ENCODE measurements at regions not wholly inside any gene's neighbourhood (a gene's known extent, or its start where the extent isn't known, plus 50 kb on each side); places are given as distances from the start of the nearest gene placed in this dataset.
"Not testable (repeated sequence)": the region's sequence is repeated elsewhere in the genome, so short reads cannot be mapped to it uniquely, and the experiment has no call there.

- DNase-seq (ENCODE audit: low read depth, low spot score), result no peak
Observed at GRCh38 chr1:220942278-220942677, 63.0 kb downstream of the HLX start.

GRCh38 chr1:220942914-220943313, 63.7 kb downstream of the HLX start:
- DNase-seq (ENCODE audit: low read depth, low spot score), result not testable (repeated sequence)

- DNase-seq (ENCODE audit: low read depth, low spot score), result no peak
Observed at GRCh38 chr1:220943319-220943996, 64.2 kb downstream of the HLX start.

GRCh38 chr1:220950576-220950975, 71.3 kb downstream of the HLX start:
- no peak for DNase-seq (ENCODE audit: low read depth, low spot score)

GRCh38 chr1:220952961-220953643, 73.9 kb downstream of the HLX start:
- DNase-seq (ENCODE audit: low read depth, low spot score), result no peak

- DNase-seq (ENCODE audit: low read depth, low spot score), result no peak
Observed at GRCh38 chr1:220954321-220955075, 75.3 kb downstream of the HLX start.

GRCh38 chr1:220955116-220955515, 75.9 kb downstream of the HLX start:
- no peak for DNase-seq (ENCODE audit: low read depth, low spot score)

- DNase-seq (ENCODE audit: low read depth, low spot score), result no peak
Observed at GRCh38 chr1:220956501-220957232, 77.4 kb downstream of the HLX start.

- DNase-seq (ENCODE audit: low read depth, low spot score), result no peak
Observed at GRCh38 chr1:220957233-220957605, 78.0 kb downstream of the HLX start.

- no peak for DNase-seq (ENCODE audit: low read depth, low spot score)
Observed at GRCh38 chr1:220958234-220958633, 79.0 kb downstream of the HLX start.

- DNase-seq (ENCODE audit: low read depth, low spot score), result no peak
Observed at GRCh38 chr1:220962031-220962751, 82.9 kb downstream of the HLX start.

- DNase-seq (ENCODE audit: low read depth, low spot score), result no peak
Observed at GRCh38 chr1:220966041-220966440, 86.8 kb downstream of the HLX start.

- no peak for DNase-seq (ENCODE audit: low read depth, low spot score)
Observed at GRCh38 chr1:220966473-220966872, 87.2 kb downstream of the HLX start.

- no peak for DNase-seq (ENCODE audit: low read depth, low spot score)
Observed at GRCh38 chr1:220966881-220967611, 87.8 kb downstream of the HLX start.

GRCh38 chr1:220967911-220968310, 88.7 kb downstream of the HLX start:
- no peak for DNase-seq (ENCODE audit: low read depth, low spot score)

- not testable (repeated sequence) for DNase-seq (ENCODE audit: low read depth, low spot score)
Observed at GRCh38 chr1:220969281-220969680, 90.0 kb downstream of the HLX start.

- DNase-seq (ENCODE audit: low read depth, low spot score), result peak; percentile 11
Observed at GRCh38 chr1:220970311-220970710, 91.1 kb downstream of the HLX start.

- DNase-seq (ENCODE audit: low read depth, low spot score), result no peak
Observed at GRCh38 chr1:220971221-220971620, 92.0 kb downstream of the HLX start.

- no peak for DNase-seq (ENCODE audit: low read depth, low spot score)
Observed at GRCh38 chr1:220974431-220974830, 95.2 kb downstream of the HLX start.

GRCh38 chr1:220976390-220976789, 97.1 kb downstream of the HLX start:
- no peak for DNase-seq (ENCODE audit: low read depth, low spot score)
